DND-41 (cell line): ENCODE measurements at regions not wholly inside any gene's neighbourhood (a gene's known extent, or its start where the extent isn't known, plus 50 kb on each side); places are given as distances from the start of the nearest gene placed in this dataset.
A peak's percentile ranks its signal among the peaks of the same experiment; 100 is the strongest.
"Not testable (repeated sequence)": the region's sequence is repeated elsewhere in the genome, so short reads cannot be mapped to it uniquely, and the experiment has no call there.

Experiments
- ATAC-seq: fragments of 200-7000 bp; cut with Tn5 transposase; 3 replicates; pipeline ENCODE4 v1.9.1; 2021; ENCODE audit warnings: low read depth; ENCODE audit not compliant: insufficient read depth
- DNase-seq: peaks from one replicate; pipeline ENCODE4 v3.0.0-alpha.2; 2020
- H2AFZ ChIP-seq: 2 replicates; pipeline ENCODE4 v1.6.0; 2012; ENCODE audit warnings: low read depth, low read length
- H3K27ac ChIP-seq: 2 replicates; pipeline ENCODE4 v1.5.1; 2012; ENCODE audit warnings: low read length, inconsistent platforms
- H3K27me3 ChIP-seq: fragments of 200-600 bp; sonication (generic); 2 replicates; pipeline ENCODE4 v1.6.0; 2012; ENCODE audit warnings: low read length, mild to moderate bottlenecking, inconsistent platforms; ENCODE audit not compliant: insufficient read depth, poor library complexity
- H3K36me3 ChIP-seq: 2 replicates; pipeline ENCODE4 v1.5.1; 2012; ENCODE audit warnings: low read length, inconsistent platforms; ENCODE audit not compliant: insufficient read depth
- H3K4me1 ChIP-seq: 2 replicates; pipeline ENCODE4 v1.5.1; 2012; ENCODE audit warnings: mild to moderate bottlenecking, low read length; ENCODE audit not compliant: insufficient read depth
- H3K4me2 ChIP-seq: 2 replicates; pipeline ENCODE4 v1.6.0; 2012; ENCODE audit warnings: mild to moderate bottlenecking, moderate library complexity, low read length, inconsistent platforms; ENCODE audit not compliant: insufficient read depth
- H3K4me3 ChIP-seq, 2 experiments: fragments of 200-600 bp in 1 of 2; shearing (Covaris generic) in 1 of 2; 2 replicates each; pipeline ENCODE4 v1.5.1; 2012 to 2016; ENCODE audit warnings: inconsistent platforms in 2 of 2, low read length in 2 of 2, mild to moderate bottlenecking in 2 of 2, low read depth in 1 of 2, moderate library complexity in 1 of 2
- H3K79me2 ChIP-seq: 2 replicates; pipeline ENCODE4 v1.6.0; 2012; ENCODE audit warnings: low read length, inconsistent platforms; ENCODE audit not compliant: insufficient read depth
- H3K9ac ChIP-seq: 2 replicates; pipeline ENCODE4 v1.6.0; 2012; ENCODE audit warnings: low read depth, mild to moderate bottlenecking, inconsistent platforms, low read length, moderate library complexity
- H3K9me3 ChIP-seq: 2 replicates; pipeline ENCODE4 v1.5.1; 2012; ENCODE audit warnings: low read length, moderate library complexity, mild to moderate bottlenecking, inconsistent platforms; ENCODE audit not compliant: insufficient read depth, severe bottlenecking
- H4K20me1 ChIP-seq: 2 replicates; pipeline ENCODE4 v1.6.0; 2012; ENCODE audit warnings: low read length; ENCODE audit not compliant: insufficient read depth
- EZH2 ChIP-seq: IDR thresholded peaks from 3 replicates; pipeline ENCODE4 v1.6.1; 2012; ENCODE audit warnings: borderline replicate concordance, low read depth, mild to moderate bottlenecking, moderate library complexity, low read length, inconsistent platforms; ENCODE audit not compliant: severe bottlenecking
- TF ChIP-seq, protein P1 (sequence below): IDR thresholded peaks from 2 replicates; pipeline ENCODE4 v1.5.1; 2012; ENCODE audit warnings: borderline replicate concordance, low read length, moderate library complexity, mild to moderate bottlenecking; ENCODE audit not compliant: poor library complexity, severe bottlenecking; ENCODE audit errors: extremely low read depth

DNA sequence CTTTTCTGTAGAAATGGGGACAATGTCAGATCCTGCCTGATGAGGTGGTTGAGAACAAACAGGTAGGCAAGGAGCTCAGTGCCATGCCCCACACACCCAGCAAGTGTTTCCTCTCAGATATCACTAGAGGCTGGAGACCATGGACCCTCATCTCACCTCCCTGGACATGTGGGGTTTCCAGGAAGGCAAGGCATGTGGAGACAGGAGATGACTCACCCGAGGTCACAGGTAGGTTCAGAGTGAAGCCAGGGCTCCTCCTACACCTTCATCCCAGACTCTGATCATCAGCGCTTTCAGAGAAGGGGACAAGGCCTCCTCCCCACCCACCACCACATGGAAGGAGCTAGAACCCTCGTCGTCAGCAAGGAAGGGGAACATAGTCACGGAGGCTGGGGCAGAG, 69.2 kb downstream of the MATN1 start:
- Histone ChIP-seq H2AFZ (no peak overlapping the region), H3K4me3 (no peak overlapping the region), H3K27ac (no peak overlapping the region), H3K27me3 (peaks cover 15% of the 10 kb centered on the region), H3K9me3 (peaks cover 2% of the 10 kb centered on the region), H3K4me2 (no peak overlapping the region), H4K20me1 (no peaks in the 10 kb centered on the region), H3K9ac (no peak overlapping the region), H3K4me1 (no peaks in the 10 kb centered on the region), H3K36me3 (no peaks in the 10 kb centered on the region), H3K79me2 (no peaks in the 10 kb centered on the region)
- ATAC-seq (no peak), DNase-seq (no peak)
- TF ChIP-seq, protein P1, sequence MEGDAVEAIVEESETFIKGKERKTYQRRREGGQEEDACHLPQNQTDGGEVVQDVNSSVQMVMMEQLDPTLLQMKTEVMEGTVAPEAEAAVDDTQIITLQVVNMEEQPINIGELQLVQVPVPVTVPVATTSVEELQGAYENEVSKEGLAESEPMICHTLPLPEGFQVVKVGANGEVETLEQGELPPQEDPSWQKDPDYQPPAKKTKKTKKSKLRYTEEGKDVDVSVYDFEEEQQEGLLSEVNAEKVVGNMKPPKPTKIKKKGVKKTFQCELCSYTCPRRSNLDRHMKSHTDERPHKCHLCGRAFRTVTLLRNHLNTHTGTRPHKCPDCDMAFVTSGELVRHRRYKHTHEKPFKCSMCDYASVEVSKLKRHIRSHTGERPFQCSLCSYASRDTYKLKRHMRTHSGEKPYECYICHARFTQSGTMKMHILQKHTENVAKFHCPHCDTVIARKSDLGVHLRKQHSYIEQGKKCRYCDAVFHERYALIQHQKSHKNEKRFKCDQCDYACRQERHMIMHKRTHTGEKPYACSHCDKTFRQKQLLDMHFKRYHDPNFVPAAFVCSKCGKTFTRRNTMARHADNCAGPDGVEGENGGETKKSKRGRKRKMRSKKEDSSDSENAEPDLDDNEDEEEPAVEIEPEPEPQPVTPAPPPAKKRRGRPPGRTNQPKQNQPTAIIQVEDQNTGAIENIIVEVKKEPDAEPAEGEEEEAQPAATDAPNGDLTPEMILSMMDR = no peak
- no peak for TF ChIP-seq EZH2

DNA sequence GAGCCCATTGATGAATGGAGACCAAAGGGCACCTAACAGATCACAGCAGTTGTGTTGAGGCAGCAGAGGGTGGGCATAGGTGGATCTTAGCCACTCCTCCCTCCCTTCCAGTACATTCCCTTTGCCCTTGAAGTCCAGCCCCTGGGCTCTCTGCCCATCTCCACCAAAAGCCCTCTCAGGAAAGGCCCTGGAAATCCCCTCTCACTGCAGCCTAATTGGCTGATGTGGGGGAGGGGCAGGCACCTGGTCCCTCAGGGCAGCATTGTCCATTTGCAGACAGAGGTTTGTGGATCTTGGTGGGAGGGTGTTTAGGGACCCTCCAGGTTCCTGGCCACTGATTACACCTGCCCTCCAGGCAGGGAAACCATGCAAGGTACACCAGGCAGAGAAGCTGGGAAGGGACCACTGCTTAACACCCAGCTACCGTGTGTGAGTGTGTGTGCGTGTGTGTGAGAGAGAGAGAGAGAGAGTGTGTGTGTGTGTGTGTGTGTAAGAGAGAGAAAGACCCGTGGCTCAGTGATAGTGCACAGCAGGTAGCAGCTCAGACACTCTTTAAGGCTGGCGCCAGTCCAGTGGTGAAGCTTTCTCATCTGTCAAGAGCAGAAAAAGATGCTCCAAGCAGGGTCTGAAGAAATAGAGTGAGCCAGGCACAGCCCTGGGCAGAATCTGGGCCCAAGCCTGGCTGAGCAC, 71.1 kb downstream of the MATN1 start:
- H3K9me3 ChIP-seq = peaks cover 2% of the 10 kb centered on the region
- no peak overlapping the region for H3K27ac ChIP-seq
- no peaks in the 10 kb centered on the region for H3K36me3 ChIP-seq
- no peaks in the 10 kb centered on the region for H3K79me2 ChIP-seq
- DNase-seq (no peak), ATAC-seq (no peak)
- no peak overlapping the region for H3K9ac ChIP-seq
- no peak for TF ChIP-seq EZH2
- TF ChIP-seq, protein P1 = no peak
- H3K27me3 ChIP-seq = peaks cover 15% of the 10 kb centered on the region
- H3K4me2 ChIP-seq = no peak overlapping the region
- H4K20me1 ChIP-seq = no peaks in the 10 kb centered on the region
- no peak overlapping the region for H3K4me3 ChIP-seq
- H3K4me1 ChIP-seq = no peaks in the 10 kb centered on the region
- no peak overlapping the region for H2AFZ ChIP-seq

DNA sequence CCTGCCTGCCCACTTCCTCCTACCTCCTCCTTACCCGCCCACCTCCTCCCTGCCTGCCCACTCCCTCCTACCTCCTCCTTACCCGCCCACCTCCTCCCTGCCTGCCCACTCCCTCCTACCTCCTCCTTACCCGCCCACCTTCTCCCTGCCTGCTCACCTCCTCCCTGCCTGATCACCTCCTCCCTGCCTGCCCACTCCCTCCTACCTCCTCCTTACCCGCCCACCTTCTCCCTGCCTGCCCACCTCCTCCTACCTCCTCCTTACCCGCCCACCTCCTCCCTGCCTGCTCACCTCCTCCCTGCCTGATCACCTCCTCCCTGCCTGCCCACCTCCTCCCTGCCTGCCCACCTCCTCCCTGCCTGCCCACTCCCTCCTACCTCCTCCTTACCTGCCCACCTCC, 72.0 kb downstream of the MATN1 start:
- peaks cover 15% of the 10 kb centered on the region for H3K27me3 ChIP-seq
- not testable (repeated sequence) for H3K4me3 ChIP-seq, H3K9ac ChIP-seq, H4K20me1 ChIP-seq, H3K9me3 ChIP-seq, H3K27ac ChIP-seq, H3K4me2 ChIP-seq, ATAC-seq, H3K36me3 ChIP-seq, H2AFZ ChIP-seq, H3K4me1 ChIP-seq, H3K79me2 ChIP-seq
- peak; percentile 24 for DNase-seq

DNA sequence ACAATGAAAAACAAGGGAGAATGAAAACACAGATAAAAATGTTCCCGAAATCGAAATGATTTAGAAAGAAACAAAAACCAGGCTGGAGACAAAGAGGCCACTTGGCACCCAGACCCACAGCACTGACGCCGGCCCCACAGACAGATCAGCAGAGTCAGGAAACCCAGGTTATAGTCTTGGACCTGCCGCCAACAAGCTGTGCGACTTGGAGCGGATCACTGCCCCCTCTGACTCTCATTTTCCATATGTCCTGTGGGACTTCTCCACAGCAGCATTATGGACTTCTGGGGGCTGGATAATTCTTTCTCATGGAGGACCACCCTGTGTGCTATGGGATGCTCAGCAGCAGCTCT, 72.4 kb downstream of the MATN1 start:
- DNase-seq (no peak), ATAC-seq (no peak)
- Histone ChIP-seq H3K27me3 (peaks cover 15% of the 10 kb centered on the region), H3K79me2 (no peaks in the 10 kb centered on the region), H3K4me2 (no peak overlapping the region), H3K4me3 (no peak overlapping the region), H3K4me1 (no peaks in the 10 kb centered on the region), H3K9me3 (peaks cover 2% of the 10 kb centered on the region), H3K36me3 (no peaks in the 10 kb centered on the region), H3K27ac (no peak overlapping the region), H2AFZ (no peak overlapping the region), H4K20me1 (no peaks in the 10 kb centered on the region), H3K9ac (no peak overlapping the region)
- no peak for TF ChIP-seq EZH2
- TF ChIP-seq, protein P1 = no peak
